ENCODE measurements at regions not wholly inside any gene's neighbourhood (a gene's known extent, or its start where the extent isn't known, plus 50 kb on each side); places are given as distances from the start of the nearest gene placed in this dataset.
A peak's percentile ranks its signal among the peaks of the same experiment; 100 is the strongest.

DNA sequence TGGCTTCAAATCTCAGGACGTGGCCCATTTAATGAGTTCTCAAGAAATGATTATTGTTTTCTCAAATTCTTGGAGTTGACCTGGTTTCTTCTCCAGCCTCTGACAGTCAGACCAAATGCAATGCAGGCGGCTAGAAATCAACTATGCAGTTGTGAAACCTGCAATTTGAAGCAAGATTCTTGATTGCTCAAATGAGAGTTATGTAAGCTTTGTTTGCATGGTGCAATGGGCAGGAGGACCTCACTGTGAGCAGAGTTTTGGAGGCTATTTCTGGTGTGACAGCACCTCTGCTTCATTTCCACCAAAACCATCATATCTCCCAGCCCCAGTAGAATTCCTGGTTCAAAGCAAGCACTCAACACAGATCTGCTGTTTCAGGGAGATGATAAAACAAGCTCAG, 500.0 kb upstream of the KLF4 start:
- H3K4me1 ChIP-seq, result peaks cover 8% of the 10 kb centered on the region
- DNase-seq (no peak), ATAC-seq (peak; percentile 80 to 87)
- no peaks in the 10 kb centered on the region for H3K27me3 ChIP-seq (ENCODE audit: low read depth)
- TF ChIP-seq, protein P1, sequence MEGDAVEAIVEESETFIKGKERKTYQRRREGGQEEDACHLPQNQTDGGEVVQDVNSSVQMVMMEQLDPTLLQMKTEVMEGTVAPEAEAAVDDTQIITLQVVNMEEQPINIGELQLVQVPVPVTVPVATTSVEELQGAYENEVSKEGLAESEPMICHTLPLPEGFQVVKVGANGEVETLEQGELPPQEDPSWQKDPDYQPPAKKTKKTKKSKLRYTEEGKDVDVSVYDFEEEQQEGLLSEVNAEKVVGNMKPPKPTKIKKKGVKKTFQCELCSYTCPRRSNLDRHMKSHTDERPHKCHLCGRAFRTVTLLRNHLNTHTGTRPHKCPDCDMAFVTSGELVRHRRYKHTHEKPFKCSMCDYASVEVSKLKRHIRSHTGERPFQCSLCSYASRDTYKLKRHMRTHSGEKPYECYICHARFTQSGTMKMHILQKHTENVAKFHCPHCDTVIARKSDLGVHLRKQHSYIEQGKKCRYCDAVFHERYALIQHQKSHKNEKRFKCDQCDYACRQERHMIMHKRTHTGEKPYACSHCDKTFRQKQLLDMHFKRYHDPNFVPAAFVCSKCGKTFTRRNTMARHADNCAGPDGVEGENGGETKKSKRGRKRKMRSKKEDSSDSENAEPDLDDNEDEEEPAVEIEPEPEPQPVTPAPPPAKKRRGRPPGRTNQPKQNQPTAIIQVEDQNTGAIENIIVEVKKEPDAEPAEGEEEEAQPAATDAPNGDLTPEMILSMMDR (IDR thresholded peaks at IDR 0.05), result no peak
- H3K4me3 ChIP-seq, result no peak overlapping the region
- no peaks in the 10 kb centered on the region for H3K9me3 ChIP-seq
- no peak overlapping the region for H3K27ac ChIP-seq
- no peaks in the 10 kb centered on the region for H3K36me3 ChIP-seq
- intact Hi-C loops (cut with DNase I), result no loop called here

DNA sequence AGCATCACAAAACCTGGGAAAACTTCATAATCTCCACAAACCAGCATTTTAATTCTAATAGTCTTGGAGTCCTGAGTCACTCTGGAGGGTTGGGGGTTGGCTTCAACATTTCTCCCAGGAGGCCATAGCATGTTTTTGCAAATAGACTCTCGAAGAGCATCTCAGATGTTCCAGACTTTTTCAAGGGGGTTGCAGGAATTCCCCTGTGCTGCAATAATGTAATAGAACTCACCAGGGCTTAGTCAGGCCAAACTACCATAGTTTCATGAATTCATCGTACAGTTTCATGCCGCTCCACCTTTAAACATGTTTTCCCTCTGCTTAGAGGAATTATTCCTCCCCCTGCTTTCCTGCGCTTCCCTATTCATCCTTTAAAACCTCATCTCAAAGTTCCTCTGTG, 499.5 kb upstream of the KLF4 start:
- ATAC-seq (peak in 1 of 2 donors; percentile 47), DNase-seq (no peak)
- Histone ChIP-seq H3K36me3 (no peaks in the 10 kb centered on the region), H3K4me1 (peaks cover 8% of the 10 kb centered on the region), H3K27ac (peak overlapping the region; percentile 13), H3K27me3 (ENCODE audit: low read depth) (no peaks in the 10 kb centered on the region), H3K9me3 (no peaks in the 10 kb centered on the region), H3K4me3 (no peak overlapping the region)
- intact Hi-C loops (cut with DNase I), result no loop called here
- TF ChIP-seq, protein P1 (IDR thresholded peaks at IDR 0.05), result no peak

DNA sequence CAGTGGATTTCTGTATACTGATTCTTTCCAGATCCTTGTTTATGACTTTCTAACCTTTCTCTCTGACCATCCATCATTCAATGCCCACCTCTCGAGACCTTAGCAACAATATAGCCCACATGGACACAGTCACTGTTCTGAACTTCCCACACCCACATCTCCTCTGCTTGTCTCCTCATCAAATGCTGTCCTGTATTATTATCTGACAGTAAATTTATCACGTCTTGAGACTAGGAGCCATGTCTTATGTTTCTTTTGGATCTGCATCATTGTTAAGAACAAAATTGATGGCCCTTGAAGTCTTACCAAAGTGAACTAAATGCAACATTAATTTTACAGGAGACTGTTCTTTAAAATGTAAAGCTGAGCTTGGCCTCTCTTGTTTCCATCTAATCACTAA, 495.4 kb upstream of the KLF4 start:
- no peaks in the 10 kb centered on the region for H3K9me3 ChIP-seq
- H3K4me1 ChIP-seq, result peaks cover 15% of the 10 kb centered on the region
- no peak overlapping the region for H3K4me3 ChIP-seq
- ATAC-seq, result no peak
- intact Hi-C loops (cut with DNase I), result no loop called here
- H3K27ac ChIP-seq, result no peak overlapping the region
- H3K36me3 ChIP-seq, result no peaks in the 10 kb centered on the region
- TF ChIP-seq, protein P1 (IDR thresholded peaks at IDR 0.05), result no peak
- H3K27me3 ChIP-seq (ENCODE audit: low read depth), result no peaks in the 10 kb centered on the region
- DNase-seq, result no peak

DNA sequence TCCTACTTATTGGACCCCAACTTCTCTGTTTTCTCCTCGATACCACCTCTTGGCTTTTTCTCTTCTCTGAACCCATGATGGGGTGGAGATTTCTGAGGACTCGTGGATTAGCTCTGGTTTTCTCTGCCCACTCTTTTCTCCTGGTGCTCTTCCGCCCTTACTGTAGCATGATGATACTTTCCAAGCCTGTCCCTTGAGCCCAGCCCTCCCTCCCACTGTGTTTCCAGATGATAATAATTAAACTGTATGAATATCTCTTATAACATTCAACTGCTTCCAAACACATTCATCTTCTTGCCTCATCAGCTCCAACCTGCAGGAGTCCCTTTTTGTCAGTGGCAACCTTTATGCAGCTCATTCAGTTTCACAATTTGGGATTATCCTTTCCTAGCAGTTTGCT, 494.2 kb upstream of the KLF4 start:
- Histone ChIP-seq H3K9me3 (no peaks in the 10 kb centered on the region), H3K36me3 (no peaks in the 10 kb centered on the region), H3K27me3 (ENCODE audit: low read depth) (no peaks in the 10 kb centered on the region), H3K4me3 (no peak overlapping the region), H3K4me1 (peaks cover 10% of the 10 kb centered on the region), H3K27ac (no peak overlapping the region)
- DNase-seq (no peak), ATAC-seq (no peak)
- intact Hi-C loops (cut with DNase I), result no loop called here
- TF ChIP-seq, protein P1 (IDR thresholded peaks at IDR 0.05), result no peak

DNA sequence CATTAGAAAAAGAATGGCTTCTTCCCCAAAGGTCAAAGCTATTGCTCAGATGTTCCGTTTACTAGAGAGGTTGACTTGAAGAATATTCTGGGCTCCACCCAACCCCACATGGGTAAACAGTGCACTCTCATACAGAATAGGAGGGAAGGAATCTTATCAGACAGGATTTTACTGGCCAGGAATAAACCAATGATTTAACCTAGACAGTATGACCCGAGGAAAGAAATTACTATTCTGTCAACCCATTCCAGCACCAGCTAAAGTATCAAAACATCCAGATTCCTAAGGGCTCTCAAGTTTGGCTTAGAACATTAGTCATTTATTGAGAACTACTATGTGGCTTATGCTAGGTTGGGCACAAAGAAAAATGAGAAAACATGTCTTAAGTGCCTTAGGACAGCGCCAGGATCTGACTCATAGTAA, 493.6 kb upstream of the KLF4 start:
- ATAC-seq (peak; percentile 63 to 72), DNase-seq (no peak)

More for the DNA sequence above, 493.6 kb upstream of the KLF4 start:
- Histone ChIP-seq H3K4me3 (no peak overlapping the region), H3K27ac (no peak overlapping the region), H3K36me3 (no peaks in the 10 kb centered on the region), H3K27me3 (ENCODE audit: low read depth) (no peaks in the 10 kb centered on the region), H3K9me3 (no peaks in the 10 kb centered on the region), H3K4me1 (peaks cover 10% of the 10 kb centered on the region)
- intact Hi-C loops (cut with DNase I), result no loop called here
- TF ChIP-seq, protein P1 (IDR thresholded peaks at IDR 0.05), result no peak

Data from lower lobe of right lung (tissue), 2 donors.